Trophoblast cell (in vitro differentiated cells and primary cell): ENCODE measurements at regions not wholly inside any gene's neighbourhood (a gene's known extent, or its start where the extent isn't known, plus 50 kb on each side); places are given as distances from the start of the nearest gene placed in this dataset.

Source experiments
- DNase-seq, 2 donors: peaks; one replicate each; pipeline ENCODE4 v3.0.0-alpha.2; 2016
- H2AFZ ChIP-seq: 2 replicates; pipeline ENCODE4 v1.6.1; 2013; ENCODE audit warnings: low read length, moderate library complexity, mild to moderate bottlenecking; ENCODE audit not compliant: insufficient read depth, poor library complexity
- H2AK5ac ChIP-seq: 2 replicates; pipeline ENCODE4 v1.6.1; 2013; ENCODE audit warnings: mild to moderate bottlenecking, low read length
- H2BK120ac ChIP-seq: 2 replicates; pipeline ENCODE4 v1.6.1; 2013; ENCODE audit warnings: low read length, mild to moderate bottlenecking, moderate library complexity; ENCODE audit not compliant: insufficient read depth, poor library complexity
- H2BK12ac ChIP-seq: 2 replicates; pipeline ENCODE4 v1.6.1; 2013; ENCODE audit warnings: mild to moderate bottlenecking, low read length, moderate library complexity
- H2BK5ac ChIP-seq: 2 replicates; pipeline ENCODE4 v1.6.1; 2013; ENCODE audit warnings: low read length, low read depth, moderate library complexity, mild to moderate bottlenecking; ENCODE audit not compliant: poor library complexity
- H3K14ac ChIP-seq: 2 replicates; pipeline ENCODE4 v1.6.1; 2013; ENCODE audit warnings: mild to moderate bottlenecking, low read length
- H3K18ac ChIP-seq: 2 replicates; pipeline ENCODE4 v1.6.1; 2013; ENCODE audit warnings: mild to moderate bottlenecking, low read length
- H3K23ac ChIP-seq: 2 replicates; pipeline ENCODE4 v1.6.1; 2013; ENCODE audit warnings: low read length
- H3K27ac ChIP-seq: 2 replicates; pipeline ENCODE4 v1.5.1; 2013; ENCODE audit warnings: low read depth, mild to moderate bottlenecking, inconsistent platforms, low read length, moderate library complexity
- H3K27me3 ChIP-seq: 2 replicates; pipeline ENCODE4 v1.6.1; 2013; ENCODE audit warnings: inconsistent platforms, mild to moderate bottlenecking, low read length, moderate library complexity; ENCODE audit not compliant: insufficient read depth
- H3K36me3 ChIP-seq, 2 experiments: 1 replicate in 1 of 2; 2 replicates in 1 of 2; pipeline ENCODE4 v1.6.1; 2013; ENCODE audit warnings: low read length in 2 of 2, mild to moderate bottlenecking in 2 of 2, moderate library complexity in 1 of 2; ENCODE audit not compliant: insufficient read depth in 2 of 2, control insufficient read depth in 1 of 2
- H3K4ac ChIP-seq: 2 replicates; pipeline ENCODE4 v1.6.1; 2013; ENCODE audit warnings: low read depth, mild to moderate bottlenecking, low read length, moderate library complexity
- H3K4me1 ChIP-seq, 2 experiments: 1 replicate in 1 of 2; 2 replicates in 1 of 2; pipeline ENCODE4 v1.6.1; 2013; ENCODE audit warnings: low read length in 2 of 2, mild to moderate bottlenecking in 2 of 2, moderate library complexity in 1 of 2; ENCODE audit not compliant: insufficient read depth in 2 of 2, control insufficient read depth in 1 of 2
- H3K4me2 ChIP-seq: 2 replicates; pipeline ENCODE4 v1.6.1; 2013; ENCODE audit warnings: inconsistent platforms, mild to moderate bottlenecking, low read length, moderate library complexity
- H3K4me3 ChIP-seq: 2 replicates; pipeline ENCODE4 v1.5.1; 2013; ENCODE audit warnings: mild to moderate bottlenecking, low read depth, low read length, inconsistent platforms
- H3K79me1 ChIP-seq: one replicate; pipeline ENCODE4 v1.6.1; 2013; ENCODE audit warnings: low read length
- H3K79me2 ChIP-seq: 2 replicates; pipeline ENCODE4 v1.6.1; 2013; ENCODE audit warnings: low read length, mild to moderate bottlenecking; ENCODE audit not compliant: control insufficient read depth, insufficient read depth, poor library complexity
- H3K9ac ChIP-seq: 2 replicates; pipeline ENCODE4 v1.6.1; 2013; ENCODE audit warnings: mild to moderate bottlenecking, low read length
- H3K9me3 ChIP-seq: 2 replicates; pipeline ENCODE4 v1.6.1; 2013; ENCODE audit warnings: low read depth, mild to moderate bottlenecking, control low read depth, inconsistent platforms, low read length; ENCODE audit not compliant: insufficient read depth
- H4K12ac ChIP-seq: 2 replicates; pipeline ENCODE4 v1.6.1; 2013; ENCODE audit warnings: low read depth, mild to moderate bottlenecking, low read length, moderate library complexity
- H4K8ac ChIP-seq: 2 replicates; pipeline ENCODE4 v1.6.1; 2013; ENCODE audit warnings: low read depth, mild to moderate bottlenecking, low read length, moderate library complexity
- H4K91ac ChIP-seq: one replicate; pipeline ENCODE4 v1.6.1; 2013; ENCODE audit warnings: low read depth, mild to moderate bottlenecking, low read length, moderate library complexity
- WGBS: extraction: QIAGEN DNeasy Blood & Tissue Kit; methylation state at CpG from one replicate; pipeline ENCODE4 v1.1.7; 2013; ENCODE audit warnings: missing lambda C conversion rate; ENCODE audit not compliant: insufficient read length, insufficient coverage; ENCODE audit errors: extremely low coverage; 5-methylcytosine and 5-hydroxymethylcytosine counted together

DNA sequence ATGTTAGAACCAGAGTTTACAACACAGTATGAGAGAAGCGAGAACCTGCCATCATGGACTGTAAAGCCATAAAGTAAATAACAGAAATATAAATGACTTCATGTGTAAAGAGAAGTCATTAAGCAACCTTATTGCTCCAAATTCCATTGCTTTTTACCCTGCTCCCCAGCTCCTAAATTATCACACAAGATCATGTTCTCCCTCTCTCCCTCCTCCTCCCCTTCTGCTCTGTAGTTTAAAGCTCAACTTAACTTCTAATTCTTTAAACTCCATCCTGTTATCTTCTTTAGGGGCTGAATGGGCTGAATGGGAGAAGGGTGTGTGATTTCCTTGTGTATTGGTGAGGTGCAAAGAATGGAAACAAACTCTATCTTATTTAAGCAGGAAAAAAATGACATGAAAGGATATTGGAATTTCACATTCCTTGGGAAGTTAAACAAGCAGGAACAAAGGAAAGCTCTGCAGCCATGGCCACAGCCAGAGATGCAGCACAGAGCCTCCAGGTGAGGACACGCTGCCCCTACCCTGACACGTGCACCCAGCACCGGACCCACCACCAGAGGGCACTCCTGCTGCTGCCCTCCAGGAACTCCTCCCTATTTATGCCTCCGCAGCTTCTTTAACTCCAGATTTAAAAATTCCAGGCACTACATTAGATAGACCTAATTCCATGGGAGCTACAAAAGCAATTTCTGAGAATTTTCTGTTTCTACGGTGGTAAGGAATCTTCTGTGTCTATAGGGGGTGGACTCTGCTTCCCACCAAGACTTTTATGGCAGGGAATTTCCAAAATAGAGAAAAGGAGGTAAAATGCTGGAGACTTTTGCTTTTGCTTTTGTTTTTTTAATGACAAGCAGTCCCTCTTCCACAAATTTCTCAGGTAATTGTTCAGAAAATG lies 76.9 kb upstream of the ABI3BP start:
- Histone ChIP-seq H3K9ac (no peak overlapping the region), H3K4me3 (no peak overlapping the region), H3K18ac (no peak overlapping the region), H3K23ac (no peak overlapping the region), H3K4me2 (no peak overlapping the region), H2BK5ac (no peak overlapping the region), H3K4ac (no peak overlapping the region), H3K9me3 (no peaks in the 10 kb centered on the region), H4K8ac (peak overlapping the region; percentile 47), H2BK120ac (no peak overlapping the region), H3K14ac (no peak overlapping the region), H3K79me2 (no peaks in the 10 kb centered on the region), H3K79me1 (no peaks in the 10 kb centered on the region), H4K91ac (no peak overlapping the region), H3K27ac (no peak overlapping the region), H2AFZ (no peak overlapping the region), H3K27me3 (no peaks in the 10 kb centered on the region), H3K36me3 (no peaks in the 10 kb centered on the region), H4K12ac (peak overlapping the region; percentile 43), H2AK5ac (no peak overlapping the region), H3K4me1 (peaks cover 0 to 2% of the 10 kb centered on the region in 2 experiments), H2BK12ac (no peak overlapping the region)
- DNase-seq: peak; percentile 61 to 78
- no CpG with 5 or more reads among the region's 6 CpGs for WGBS

DNA sequence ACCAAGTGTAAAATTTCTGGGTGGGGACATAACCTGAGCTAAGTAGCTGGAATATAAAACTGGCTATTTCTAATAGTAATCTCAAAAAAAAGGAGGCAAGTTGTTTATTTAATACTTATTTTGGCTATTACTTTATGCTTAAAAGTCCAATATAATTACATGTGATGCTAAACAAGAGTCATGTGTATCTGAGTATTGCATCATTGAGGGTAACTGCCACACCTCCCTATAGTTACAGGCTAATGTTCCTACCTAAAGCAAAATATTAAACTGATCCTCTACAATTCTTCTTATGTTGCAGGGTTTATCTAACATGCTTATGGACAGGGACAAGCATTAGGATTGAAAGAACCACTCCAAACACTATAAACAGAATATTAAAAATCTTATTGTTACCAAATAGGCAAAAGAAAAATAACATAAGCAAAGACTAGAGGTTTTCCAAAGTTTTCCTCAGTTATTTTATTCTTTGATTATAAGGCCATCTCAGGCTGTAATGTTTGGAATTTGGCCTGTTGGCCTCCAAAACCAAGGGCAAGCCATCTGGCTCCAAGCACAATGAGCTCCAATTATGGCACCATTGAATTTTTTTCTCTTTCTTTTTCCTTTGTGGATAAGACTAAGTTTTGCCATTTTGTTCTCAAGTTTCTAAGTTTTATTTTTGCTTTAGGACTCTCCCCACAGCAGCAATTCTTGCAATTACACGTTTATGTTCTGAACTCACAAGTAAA lies 75.8 kb upstream of the ABI3BP start:
- Histone ChIP-seq H2AK5ac (no peak overlapping the region), H4K91ac (no peak overlapping the region), H3K4ac (no peak overlapping the region), H3K79me1 (no peaks in the 10 kb centered on the region), H3K4me1 (peaks cover 0 to 2% of the 10 kb centered on the region in 2 experiments), H2BK5ac (no peak overlapping the region), H3K4me2 (no peak overlapping the region), H3K4me3 (no peak overlapping the region), H3K23ac (no peak overlapping the region), H3K36me3 (no peaks in the 10 kb centered on the region), H2BK12ac (no peak overlapping the region), H2BK120ac (no peak overlapping the region), H2AFZ (no peak overlapping the region), H4K12ac (no peak overlapping the region), H4K8ac (no peak overlapping the region), H3K14ac (no peak overlapping the region), H3K27ac (no peak overlapping the region), H3K18ac (no peak overlapping the region), H3K9ac (no peak overlapping the region), H3K9me3 (no peaks in the 10 kb centered on the region), H3K79me2 (no peaks in the 10 kb centered on the region), H3K27me3 (no peaks in the 10 kb centered on the region)
- WGBS: no CpG with 5 or more reads among the region's 1 CpG
- DNase-seq: no peak

DNA sequence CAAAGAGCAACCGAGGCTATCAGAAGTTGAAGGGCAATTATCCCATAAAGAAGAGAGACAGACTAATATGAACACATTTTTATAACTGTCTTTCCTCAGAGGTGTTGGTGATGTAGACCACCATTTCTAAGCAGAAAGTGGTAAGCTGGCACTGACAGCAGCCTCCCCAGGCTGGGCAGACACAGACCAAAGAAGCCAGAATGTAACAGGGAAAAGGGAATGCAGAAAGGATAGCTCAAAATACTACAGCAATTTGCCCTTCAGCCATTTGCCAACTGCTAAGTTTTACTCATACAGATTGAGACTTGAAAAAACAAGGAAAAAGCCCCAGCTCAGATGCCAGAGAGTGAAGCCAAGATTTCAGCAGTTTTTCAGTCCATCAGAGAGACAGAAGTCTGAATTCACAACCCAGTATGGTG lies 73.5 kb upstream of the ABI3BP start:
- Histone ChIP-seq H3K36me3 (no peaks in the 10 kb centered on the region), H3K23ac (no peak overlapping the region), H2AFZ (no peak overlapping the region), H3K18ac (no peak overlapping the region), H3K4me3 (no peak overlapping the region), H3K79me1 (no peaks in the 10 kb centered on the region), H4K12ac (no peak overlapping the region), H3K27me3 (no peaks in the 10 kb centered on the region), H3K9me3 (no peaks in the 10 kb centered on the region), H3K4me1 (peaks cover 0 to 2% of the 10 kb centered on the region in 2 experiments), H2BK12ac (no peak overlapping the region), H4K8ac (no peak overlapping the region), H3K27ac (no peak overlapping the region), H3K4me2 (no peak overlapping the region), H2BK120ac (no peak overlapping the region), H3K79me2 (no peaks in the 10 kb centered on the region), H2AK5ac (no peak overlapping the region), H4K91ac (no peak overlapping the region), H3K14ac (no peak overlapping the region), H3K4ac (no peak overlapping the region), H3K9ac (no peak overlapping the region), H2BK5ac (no peak overlapping the region)
- no CpG with 5 or more reads among the region's 1 CpG for WGBS
- peak in 1 of 2 donors; percentile 39 for DNase-seq

DNA sequence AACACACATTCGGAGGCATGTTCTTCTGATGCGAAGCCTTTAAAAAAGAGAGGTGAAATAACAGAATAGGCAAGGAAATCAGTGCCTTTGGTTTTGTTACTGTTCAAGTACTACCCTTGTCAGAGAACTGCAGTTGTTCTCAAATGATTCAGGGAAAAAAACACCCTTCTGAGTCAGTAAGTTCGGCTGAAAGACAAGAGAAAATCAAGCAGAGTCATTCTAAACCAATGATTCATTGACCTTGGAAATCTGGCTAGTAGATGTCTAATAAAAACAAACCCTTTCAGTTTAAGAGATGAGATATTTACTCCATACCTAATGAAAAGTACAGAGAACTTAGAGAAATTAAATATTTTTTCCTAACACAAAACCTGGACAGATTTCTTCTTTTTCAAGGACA lies 72.7 kb upstream of the ABI3BP start:
- Histone ChIP-seq H4K8ac (no peak overlapping the region), H3K79me1 (no peaks in the 10 kb centered on the region), H2AK5ac (no peak overlapping the region), H2BK120ac (no peak overlapping the region), H3K4me2 (no peak overlapping the region), H2BK12ac (no peak overlapping the region), H3K79me2 (no peaks in the 10 kb centered on the region), H2BK5ac (no peak overlapping the region), H3K9ac (no peak overlapping the region), H3K36me3 (no peaks in the 10 kb centered on the region), H3K14ac (no peak overlapping the region), H3K9me3 (peaks cover 2% of the 10 kb centered on the region), H4K91ac (no peak overlapping the region), H3K27me3 (no peaks in the 10 kb centered on the region), H2AFZ (no peak overlapping the region), H3K4me1 (peaks cover 0 to 2% of the 10 kb centered on the region in 2 experiments), H3K27ac (no peak overlapping the region), H3K4ac (no peak overlapping the region), H3K23ac (no peak overlapping the region), H4K12ac (no peak overlapping the region), H3K4me3 (no peak overlapping the region), H3K18ac (no peak overlapping the region)
- peak in 1 of 2 donors; percentile 21 for DNase-seq
- whole genome bisulfite sequencing: no CpG with 5 or more reads among the region's 3 CpGs
